NCI-H69 (cell line): ENCODE measurements at regions not wholly inside any gene's neighbourhood (a gene's known extent, or its start where the extent isn't known, plus 50 kb on each side); places are given as distances from the start of the nearest gene placed in this dataset.
A peak's percentile ranks its signal among the peaks of the same experiment; 100 is the strongest.

Experiments used
- DNase-seq: peaks from one replicate; lab custom pipeline; 2025; lab: John Stamatoyannopoulos, UW

GRCh38 chr5:155839251-155840037, 487.5 kb upstream of the SGCD start:
- peak; percentile 81 for DNase-seq

DNA sequence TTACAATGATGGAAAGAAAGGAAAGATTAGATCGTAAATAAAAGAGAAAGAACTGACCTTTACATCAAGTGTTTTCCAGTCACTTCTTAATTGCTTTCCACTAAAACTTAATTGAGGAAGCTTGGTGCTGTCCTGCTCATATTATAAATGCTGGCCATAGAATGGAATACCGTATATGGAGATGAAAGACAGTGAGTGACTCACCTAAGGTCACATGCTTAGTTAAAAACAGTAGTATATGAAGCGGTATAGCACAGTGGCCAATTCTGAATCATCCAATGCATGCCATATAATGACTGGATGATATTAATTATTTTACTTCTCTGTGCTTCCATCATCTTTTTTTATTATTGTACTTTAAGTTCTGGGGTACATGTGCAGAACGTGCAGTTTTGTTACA, 482.4 kb upstream of the SGCD start:
- DNase-seq = peak; percentile 50

GRCh38 chr5:155850370-155850769, 476.6 kb upstream of the SGCD start:
- DNase-seq = peak; percentile 94

DNA sequence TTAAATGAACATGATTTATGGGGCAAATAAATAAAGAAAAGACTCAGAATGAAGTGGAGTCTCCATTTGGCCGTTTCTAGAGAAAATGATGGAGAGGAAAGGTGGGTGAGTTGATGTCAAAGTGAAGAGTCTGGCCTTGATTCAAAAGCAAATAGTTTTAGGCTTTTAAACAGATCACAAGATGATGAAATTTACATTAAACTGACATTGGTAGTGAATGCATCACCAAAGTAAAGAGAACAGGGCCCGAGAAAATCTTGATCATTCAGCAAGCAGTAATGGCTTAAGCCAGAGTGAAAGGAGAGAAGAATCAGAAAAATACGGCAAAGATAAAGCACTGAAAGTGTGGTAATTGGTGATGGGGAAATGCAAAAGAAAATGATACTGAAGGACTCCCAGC, 460.0 kb upstream of the SGCD start:
- DNase-seq = no peak

DNA sequence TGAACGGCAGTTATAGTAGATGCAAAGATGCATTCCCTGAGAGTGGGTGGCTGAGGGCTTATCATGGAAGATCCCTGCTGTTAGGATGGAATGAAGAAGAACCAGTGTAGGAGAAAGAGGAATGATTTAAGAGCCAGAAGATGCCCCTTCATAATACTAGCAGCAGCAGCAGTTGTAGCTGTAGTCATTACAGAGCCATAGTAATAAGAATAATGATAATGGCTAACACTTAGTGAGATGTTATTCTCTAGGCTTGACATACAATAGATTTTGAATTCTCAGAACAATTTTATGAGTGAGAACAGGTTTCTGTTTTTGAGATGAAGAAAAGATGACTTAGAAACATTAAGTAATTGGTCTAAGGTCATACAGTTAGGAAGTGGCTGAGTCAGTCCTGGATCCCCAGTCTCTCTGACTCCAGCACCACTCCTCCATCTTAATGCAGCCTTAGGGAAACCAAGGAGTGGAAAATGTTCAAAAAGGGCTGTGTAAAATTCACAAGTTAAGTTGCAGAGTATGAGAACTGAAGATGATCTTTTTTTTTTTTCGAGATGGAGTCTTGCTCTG, 459.4 kb upstream of the SGCD start:
- DNase-seq = no peak

- DNase-seq = peak; percentile 32
Observed at GRCh38 chr5:155870636-155871035, 456.3 kb upstream of the SGCD start.

- DNase-seq = peak; percentile 77
Observed at GRCh38 chr5:155871623-155872022, 455.3 kb upstream of the SGCD start.

GRCh38 chr5:155872629-155873220, 454.2 kb upstream of the SGCD start:
- peak; percentile 99 for DNase-seq

DNA sequence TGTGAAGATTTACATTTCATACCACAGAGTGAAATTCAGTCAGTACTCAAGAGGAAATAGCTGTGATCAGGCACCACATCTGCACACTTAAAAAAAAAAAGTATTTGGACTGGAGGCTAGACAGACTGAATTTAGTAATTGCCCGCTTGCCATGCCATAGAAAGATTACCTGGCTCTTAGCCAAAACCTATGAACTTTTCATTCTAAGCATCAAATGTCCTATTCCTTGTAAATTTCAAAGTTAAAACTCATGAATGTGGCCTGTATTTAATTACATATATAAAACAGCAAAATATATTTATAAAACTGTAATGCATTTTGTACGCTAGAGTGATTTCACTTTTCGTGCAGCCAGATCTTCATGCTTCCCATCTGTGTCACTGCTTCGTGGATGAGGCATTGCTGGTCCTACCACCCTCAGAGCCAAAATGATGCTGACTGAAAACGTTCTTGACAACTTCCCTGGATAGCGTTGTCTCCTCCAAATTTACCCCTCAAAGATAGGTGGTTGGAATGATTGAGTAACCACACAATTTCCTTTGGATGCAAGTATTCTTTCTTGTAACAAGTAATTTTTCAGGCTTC, 447.9 kb upstream of the SGCD start:
- DNase-seq = peak; percentile 63

GRCh38 chr5:155884041-155884440, 442.9 kb upstream of the SGCD start:
- peak; percentile 95 for DNase-seq

DNA sequence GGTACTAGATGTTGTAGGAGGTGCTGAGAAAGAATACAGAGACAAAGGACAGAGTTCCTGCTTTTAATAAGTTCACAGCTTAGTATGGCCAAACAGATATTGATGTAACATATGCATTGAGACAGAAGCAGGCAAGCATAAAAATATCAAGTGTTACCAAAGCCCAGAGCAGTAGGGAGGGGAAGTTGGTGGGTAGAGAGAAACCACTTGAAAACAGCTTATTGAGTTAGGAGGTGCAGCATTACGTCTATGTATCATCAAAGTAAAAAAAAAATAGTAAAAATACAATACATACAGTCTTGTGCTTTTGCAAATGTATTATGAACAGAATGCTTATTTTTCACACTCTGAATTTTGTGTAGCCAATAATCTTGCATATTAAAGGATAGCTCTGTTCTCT, 441.8 kb upstream of the SGCD start:
- no peak for DNase-seq

- peak; percentile 84 for DNase-seq
Observed at GRCh38 chr5:155886311-155887031, 440.5 kb upstream of the SGCD start.

- DNase-seq = no peak
Observed at GRCh38 chr5:155895484-155895883, 431.5 kb upstream of the SGCD start.

DNA sequence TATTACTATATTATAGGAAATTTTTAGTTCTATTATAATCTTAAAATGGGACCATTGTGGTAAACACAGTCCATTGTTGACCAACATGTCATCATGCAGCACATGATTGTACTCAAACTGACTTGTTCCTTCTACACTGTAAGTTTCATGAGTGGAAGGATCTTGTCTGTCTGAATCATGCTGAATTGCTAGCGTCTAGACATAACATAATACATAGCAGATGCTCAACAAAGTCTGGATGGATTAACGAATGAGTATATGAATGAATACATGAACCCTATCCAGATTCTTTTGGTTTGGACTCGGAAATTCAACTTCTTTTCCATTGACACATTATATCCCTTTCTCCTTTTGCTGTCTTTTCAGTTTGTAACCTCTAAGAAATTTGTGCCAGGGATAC, 429.2 kb upstream of the SGCD start:
- DNase-seq = no peak

DNA sequence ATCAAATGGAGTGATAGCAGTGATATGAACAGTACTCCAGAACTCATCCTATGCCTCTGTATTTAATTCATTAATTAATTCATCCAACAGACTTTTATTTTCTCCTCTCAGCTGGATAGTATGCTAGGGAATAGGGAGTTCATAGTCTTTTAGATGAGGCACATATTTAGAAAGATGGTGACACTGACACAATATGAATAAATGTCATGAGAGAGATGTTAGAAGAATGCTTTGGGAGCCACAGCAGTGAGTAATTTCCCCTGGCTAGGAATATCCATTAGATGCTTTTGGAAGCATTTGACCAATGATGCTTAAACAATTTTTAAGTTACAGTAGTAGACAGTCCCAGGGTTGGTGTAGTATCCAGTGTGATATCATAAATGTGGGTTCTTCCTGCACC, 428.7 kb upstream of the SGCD start:
- no peak for DNase-seq

- DNase-seq = no peak
Observed at GRCh38 chr5:155903791-155904190, 423.2 kb upstream of the SGCD start.

- no peak for DNase-seq
Observed at GRCh38 chr5:155905364-155905763, 421.6 kb upstream of the SGCD start.

DNA sequence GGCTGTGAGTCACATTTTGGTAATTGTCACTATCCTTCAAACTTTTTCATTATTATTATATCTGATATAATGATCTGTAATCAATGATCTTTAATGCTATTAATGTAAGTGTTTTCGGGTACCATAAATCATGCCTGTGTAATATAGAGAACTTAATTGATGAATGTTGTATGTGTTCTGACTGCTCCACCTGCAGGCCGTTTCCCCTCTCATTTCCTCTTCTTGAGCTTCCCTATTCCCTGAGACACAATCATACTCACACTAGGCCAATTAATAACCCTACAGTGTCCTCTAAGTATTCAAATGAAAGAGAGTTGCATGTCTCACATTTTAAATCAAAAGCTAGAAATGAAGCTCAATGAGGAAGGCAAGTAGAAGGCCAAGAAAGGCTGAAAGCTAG, 420.9 kb upstream of the SGCD start:
- DNase-seq = peak; percentile 50

GRCh38 chr5:155908543-155908942, 418.4 kb upstream of the SGCD start:
- no peak for DNase-seq

- DNase-seq = no peak
Observed at GRCh38 chr5:155912291-155912690, 414.7 kb upstream of the SGCD start.

DNA sequence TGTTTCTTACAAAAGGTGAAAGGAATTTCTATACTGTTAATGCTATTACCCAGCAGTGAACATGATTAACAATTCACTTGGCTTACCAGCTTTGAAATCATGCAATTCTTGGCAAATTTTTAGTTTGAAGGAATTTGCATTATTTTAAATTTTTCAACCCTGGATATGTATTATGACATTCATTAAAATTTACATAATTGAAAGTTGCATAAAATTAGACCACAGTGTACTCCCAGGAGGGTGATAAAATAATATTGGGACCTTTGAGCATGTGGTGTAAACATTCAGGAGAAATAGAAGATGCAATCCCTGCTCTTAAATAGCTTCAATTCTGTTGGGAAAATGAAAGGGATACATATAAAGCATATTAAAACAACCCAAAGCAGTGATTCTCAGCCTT, 412.2 kb upstream of the SGCD start:
- DNase-seq = no peak

- no peak for DNase-seq
Observed at GRCh38 chr5:155915601-155916000, 411.4 kb upstream of the SGCD start.
